ENCODE measurements at regions not wholly inside any gene's neighbourhood (a gene's known extent, or its start where the extent isn't known, plus 50 kb on each side); places are given as distances from the start of the nearest gene placed in this dataset.

DNA sequence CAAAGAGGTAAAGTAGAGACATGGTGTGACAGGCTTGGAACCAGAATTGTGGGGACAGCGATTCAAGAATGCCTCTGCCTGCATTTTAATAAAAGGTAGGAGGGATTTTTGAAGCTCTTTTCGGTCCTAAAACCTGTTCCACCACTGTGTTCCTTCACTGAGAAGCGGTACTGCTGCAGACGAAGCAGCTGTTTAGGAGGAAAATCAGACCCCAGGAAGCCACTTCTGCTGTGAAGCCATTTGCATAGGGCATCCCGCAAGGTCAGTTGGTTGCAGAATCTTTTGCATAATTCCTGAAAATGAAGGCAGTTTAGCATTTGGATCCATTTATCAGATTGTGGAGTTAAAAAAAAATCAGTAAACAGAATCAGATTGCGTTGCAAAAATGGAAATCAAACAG is 183.3 kb upstream of the PRKCQ start:
- DNase-seq = no peak

DNA sequence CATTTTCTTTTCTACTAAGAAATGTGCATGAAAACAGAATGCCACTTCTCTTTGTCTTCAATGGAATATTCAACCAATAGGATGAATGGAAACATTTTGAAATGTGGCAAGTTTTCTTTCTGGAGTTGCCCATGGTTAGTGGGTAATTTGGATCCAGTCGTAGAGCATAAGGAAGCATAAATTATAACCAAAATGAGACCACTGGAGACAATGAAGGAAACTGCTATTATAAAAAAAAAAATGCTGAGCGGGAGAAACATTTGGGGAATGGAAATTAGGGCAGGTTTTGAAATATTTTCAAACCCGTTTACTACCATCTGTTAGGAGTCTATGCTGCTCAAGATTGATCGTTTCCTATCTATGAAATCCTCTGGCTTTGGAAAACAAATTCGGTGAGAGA is 182.9 kb upstream of the PRKCQ start:
- DNase-seq = no peak

DNA sequence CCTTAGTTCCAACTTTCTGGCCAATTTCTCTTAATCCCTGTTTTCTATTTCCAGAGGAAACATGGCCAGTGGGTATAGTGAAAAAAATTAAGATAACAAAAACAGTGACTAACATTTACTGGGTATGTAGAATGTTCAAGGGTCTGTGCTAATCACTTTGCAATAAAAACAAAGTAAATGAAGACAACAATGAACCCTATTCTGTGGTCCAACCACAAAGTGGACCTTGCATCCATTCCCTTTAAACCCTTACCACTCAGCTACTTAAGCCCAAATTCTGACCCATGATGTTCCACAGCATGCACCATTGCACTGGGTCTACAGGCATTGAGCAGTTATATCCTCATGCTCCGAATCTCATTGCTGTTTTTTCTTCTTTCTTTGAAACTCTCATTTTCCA is 179.9 kb upstream of the PRKCQ start:
- no peak for DNase-seq

DNA sequence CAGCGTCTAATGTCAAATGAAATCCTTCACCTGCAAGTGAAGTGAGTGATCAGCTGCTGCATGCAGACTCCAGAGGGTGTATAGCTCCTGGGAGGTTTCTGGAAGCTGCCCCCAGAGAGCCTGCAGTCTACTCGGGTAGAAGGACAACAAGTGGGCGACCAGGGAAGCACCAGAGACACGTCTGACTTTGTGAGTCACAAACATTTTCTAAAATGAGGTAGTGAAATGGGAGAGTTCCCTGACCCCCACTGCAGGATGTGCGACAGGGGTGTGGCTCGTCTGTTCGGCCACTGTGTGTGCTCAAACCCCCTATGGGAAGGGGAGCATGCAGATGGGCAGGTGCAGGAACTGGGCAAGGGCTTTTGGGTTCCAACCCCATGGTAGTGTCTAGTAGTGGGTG is 177.1 kb upstream of the PRKCQ start:
- DNase-seq = no peak

DNA sequence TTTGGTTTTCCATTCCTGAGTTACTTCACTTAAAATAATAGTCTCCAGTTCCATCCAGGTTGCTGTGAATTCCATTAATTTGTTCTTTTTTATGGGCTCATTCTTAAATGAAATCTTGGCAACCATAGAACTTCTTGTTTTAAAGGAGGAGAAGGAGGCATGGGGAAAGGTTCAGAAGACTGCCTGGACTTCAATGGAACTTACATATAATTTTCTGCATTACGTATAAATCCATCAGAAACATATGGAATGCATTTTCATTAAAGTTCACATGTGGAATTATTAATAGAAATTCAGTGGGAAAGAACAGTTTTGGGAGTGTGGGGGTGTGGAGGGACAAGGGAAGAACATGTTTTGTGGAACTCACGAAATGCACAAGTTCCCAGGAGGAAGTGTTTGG is 176.6 kb upstream of the PRKCQ start:
- no peak for DNase-seq

- DNase-seq = no peak
Measured at GRCh38 chr10:6755781-6756460, 175.8 kb upstream of the PRKCQ start.

DNA sequence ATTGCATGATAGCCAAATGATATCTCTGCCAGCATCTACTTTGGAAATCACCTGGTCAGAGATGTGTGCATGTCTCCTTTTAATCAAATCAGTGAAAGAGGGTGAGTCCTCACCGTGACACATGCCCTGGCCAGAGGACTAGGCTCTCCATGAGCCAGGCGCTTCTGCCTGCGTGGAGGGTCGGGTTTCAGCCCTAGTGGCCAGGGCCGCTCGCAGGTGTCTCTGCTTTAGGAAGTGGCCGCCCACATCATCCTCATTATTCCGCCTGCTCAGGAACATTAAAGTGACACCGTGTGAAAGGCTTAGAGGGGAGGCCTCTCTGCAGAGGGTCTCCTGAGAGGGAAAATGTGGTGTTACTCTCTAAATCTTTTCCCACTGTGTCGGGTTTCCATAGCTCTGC is 173.6 kb upstream of the PRKCQ start:
- DNase-seq = no peak

- DNase-seq = no peak
Measured at GRCh38 chr10:6751363-6751762, 171.3 kb upstream of the PRKCQ start.

DNA sequence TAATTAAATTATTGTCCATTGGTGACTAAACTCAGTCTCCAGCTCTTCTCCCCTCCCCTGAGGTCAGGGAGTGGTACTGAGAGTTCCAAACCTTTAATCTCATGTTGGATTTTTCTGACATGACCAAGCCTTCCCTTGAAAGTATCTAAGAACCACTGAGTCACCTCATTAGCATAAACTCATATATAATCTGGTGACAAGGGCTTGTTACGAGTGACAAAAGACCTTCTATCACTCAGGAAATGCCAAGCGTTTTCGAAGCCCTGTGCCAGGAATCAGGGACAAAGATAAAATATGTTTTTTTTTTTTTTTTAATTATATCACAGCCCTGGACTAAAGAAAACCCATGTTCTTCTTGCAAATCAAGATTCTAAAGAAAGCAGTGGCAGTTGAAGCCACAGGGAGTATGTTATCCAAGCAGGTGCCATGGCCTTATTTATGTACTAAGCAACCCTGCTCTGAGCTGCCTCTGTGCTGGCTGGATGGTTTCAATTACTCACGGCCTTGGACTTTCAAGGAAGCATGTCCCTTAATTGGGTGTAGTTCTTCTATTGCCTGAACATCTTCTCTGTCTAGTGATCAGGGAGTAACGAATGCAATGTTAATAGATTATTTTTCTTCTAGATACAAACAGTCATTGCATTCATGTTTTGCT is 169.0 kb upstream of the PRKCQ start:
- DNase-seq = no peak

- no peak for DNase-seq
Measured at GRCh38 chr10:6748029-6748428, 168.0 kb upstream of the PRKCQ start.

GRCh38 chr10:6746782-6747181 is 166.7 kb upstream of the PRKCQ start:
- no peak for DNase-seq

GRCh38 chr10:6743291-6743849 is 163.3 kb upstream of the PRKCQ start:
- no peak for DNase-seq

DNA sequence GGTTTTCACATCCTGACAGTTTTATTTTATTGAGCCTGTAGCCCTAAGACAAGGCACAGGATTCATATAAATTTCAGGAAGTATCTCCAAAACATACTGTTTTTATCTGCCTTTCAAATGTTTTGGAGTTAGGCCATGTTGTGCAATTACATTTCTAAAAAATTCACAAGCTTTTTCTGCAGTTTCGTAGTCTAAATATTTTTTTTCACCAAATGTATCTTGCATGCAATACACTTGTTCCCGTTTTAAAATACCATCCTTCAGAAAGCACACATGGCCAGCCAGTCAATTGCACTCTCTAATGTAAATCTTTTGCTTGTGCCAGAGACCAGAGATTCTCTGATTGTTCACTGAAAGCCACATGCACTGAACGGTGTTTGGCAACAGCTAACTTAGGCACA is 161.5 kb upstream of the PRKCQ start:
- DNase-seq = no peak

GRCh38 chr10:6739530-6740174 is 159.6 kb upstream of the PRKCQ start:
- no peak for DNase-seq

DNA sequence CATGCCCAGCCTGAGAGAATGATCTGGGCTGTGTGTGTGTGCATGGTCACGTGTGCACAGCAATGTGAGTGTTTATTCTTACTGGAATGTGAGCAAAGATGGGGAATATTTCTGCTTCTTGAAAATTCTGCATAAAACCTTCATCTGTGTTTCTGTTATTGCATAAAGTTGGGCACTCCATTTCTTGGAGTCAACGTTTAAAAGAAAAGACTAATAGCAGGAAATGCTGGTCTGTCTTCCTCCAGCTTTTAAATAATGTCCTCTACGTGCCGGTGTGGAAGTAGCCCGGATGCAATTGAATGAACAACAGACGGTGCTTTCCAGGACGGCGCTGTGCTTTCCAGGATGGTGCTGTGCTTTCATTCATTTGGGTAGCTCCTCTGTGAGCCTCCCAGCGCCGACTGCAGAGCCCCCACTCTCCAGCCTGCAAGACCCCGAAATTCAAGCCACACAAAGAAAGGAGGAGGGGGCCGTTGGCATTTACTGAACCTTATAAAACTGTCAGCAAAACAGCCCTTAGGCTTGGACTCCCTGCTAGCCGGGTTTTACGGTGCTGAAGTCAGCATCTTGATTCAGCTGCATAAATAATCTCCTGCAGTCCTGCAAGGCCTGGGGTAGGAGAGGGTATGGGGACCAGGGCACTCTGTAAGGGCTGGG is 158.2 kb upstream of the PRKCQ start:
- DNase-seq = no peak

DNA sequence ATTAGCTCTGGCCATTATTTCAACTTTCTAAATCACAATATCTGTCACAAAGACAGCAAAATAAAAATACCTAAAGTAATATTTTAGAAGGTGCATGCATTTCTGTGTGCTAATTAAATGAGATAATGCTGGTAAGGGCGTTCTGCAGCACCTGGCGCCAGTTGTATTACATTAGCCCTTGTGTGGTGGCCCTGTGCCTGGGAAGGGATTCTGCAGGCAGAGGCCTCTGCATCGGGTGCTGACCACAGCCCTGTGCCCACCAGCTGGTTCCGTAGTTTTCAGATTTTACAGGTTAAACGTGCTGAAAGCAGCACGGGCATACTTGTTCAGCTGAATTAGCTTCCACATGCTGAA is 157.7 kb upstream of the PRKCQ start:
- DNase-seq = no peak

GRCh38 chr10:6737080-6737641 is 157.1 kb upstream of the PRKCQ start:
- DNase-seq = no peak

DNA sequence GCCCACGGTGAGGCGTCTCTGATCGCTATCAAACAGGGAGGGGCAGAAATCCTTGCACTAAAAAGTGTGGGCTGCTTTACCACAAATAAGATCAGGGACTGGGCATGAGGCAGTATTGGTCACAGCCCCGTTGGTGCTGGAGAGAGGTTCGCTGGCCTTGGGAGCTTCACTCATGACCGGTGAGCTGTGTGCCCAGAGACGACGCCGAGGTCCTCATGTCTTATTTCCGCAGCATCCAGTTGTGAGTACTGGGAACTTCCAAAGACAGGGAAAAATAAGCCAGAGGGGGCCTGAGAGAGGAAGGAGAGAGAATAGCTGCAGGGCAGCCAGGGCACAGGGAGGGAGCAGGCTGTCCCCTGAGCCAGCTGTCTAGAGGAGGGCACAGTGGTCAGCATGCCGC is 154.2 kb upstream of the PRKCQ start:
- no peak for DNase-seq

DNA sequence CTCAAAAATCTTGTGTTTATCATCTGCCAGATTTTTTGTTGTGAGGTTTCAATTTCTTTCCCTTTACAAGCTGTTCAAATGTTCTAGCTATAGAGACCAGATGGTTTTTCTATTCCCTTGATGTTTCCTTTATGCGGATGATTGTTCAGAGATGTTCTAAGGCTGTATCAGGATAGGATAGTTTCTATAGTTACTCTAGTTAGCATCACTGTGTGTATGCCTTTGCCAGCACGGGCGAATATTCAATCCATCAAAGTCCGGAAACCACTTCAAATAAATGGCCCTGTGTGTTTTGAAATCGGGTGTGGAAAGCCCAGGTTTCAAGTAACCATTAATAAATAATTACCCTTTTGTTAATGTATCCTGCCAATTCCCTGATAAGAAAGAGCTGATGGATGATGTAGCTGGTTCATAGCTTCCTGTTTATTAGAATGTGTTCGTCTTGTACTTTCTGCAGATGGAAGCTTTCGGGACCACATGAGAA is 149.8 kb upstream of the PRKCQ start:
- no peak for DNase-seq

GRCh38 chr10:6729071-6729774 is 149.1 kb upstream of the PRKCQ start:
- DNase-seq = no peak

GRCh38 chr10:6726924-6727323 is 146.8 kb upstream of the PRKCQ start:
- DNase-seq = no peak

DNA sequence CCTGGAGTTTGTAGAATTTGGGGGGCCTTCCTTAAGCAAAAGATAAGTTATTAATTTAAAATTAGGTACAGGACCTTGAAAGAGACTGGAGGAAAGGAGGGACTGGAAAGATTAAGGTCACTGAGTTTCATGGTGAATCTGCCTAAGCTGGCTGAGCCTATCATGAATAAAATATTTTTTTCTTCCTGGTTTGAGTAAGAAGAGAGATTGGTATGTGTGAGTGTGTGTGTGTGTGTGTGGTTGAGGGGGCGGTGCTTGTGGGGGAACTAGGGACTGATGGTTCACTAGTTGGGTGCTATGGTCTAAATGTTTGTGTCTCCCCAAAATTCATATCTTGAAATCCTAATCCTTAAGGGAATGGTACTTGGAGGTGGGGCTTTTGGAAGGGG is 142.5 kb upstream of the PRKCQ start:
- DNase-seq = no peak

All from stimulated activated CD4-positive, alpha-beta T cell treated with anti-CD3 and anti-CD28 coated beads, Interleukin-4, amount 100 ng/mL, for 4 hours (primary cell).